ENCODE measurements at regions not wholly inside any gene's neighbourhood (a gene's known extent, or its start where the extent isn't known, plus 50 kb on each side); places are given as distances from the start of the nearest gene placed in this dataset.

DNA sequence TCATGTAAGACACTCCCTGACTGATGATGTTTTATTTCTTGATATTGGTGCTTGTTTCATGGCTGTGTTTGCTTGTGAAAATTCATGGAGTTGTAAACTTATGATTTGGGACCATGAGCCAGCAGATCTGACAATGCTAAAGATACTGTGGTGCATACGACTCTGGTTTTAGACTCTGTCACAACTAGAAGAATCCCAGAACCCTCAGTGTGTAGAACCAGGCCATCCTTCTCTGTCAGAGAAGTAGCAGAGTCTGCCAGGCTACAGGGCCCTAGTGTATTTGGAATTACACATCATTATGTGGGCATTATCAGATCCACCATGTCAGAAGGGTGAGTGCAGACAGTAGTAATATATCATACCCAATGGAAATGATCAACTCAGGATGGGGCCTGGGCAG lies 209.8 kb upstream of the POU2AF2 start:
- Mint-ChIP-seq H3K4me1 (ENCODE audit: unreplicated experiment) (no peaks in the 10 kb centered on the region), H3K36me3 (ENCODE audit: low read depth, unreplicated experiment) (no peaks in the 10 kb centered on the region), H3K27ac (ENCODE audit: unreplicated experiment) (no peak overlapping the region), H3K27me3 (ENCODE audit: unreplicated experiment) (peaks cover 2% of the 10 kb centered on the region), H3K4me3 (ENCODE audit: unreplicated experiment) (no peak overlapping the region), H3K9me3 (ENCODE audit: unreplicated experiment) (no peaks in the 10 kb centered on the region)
- TF ChIP-seq, protein P1, sequence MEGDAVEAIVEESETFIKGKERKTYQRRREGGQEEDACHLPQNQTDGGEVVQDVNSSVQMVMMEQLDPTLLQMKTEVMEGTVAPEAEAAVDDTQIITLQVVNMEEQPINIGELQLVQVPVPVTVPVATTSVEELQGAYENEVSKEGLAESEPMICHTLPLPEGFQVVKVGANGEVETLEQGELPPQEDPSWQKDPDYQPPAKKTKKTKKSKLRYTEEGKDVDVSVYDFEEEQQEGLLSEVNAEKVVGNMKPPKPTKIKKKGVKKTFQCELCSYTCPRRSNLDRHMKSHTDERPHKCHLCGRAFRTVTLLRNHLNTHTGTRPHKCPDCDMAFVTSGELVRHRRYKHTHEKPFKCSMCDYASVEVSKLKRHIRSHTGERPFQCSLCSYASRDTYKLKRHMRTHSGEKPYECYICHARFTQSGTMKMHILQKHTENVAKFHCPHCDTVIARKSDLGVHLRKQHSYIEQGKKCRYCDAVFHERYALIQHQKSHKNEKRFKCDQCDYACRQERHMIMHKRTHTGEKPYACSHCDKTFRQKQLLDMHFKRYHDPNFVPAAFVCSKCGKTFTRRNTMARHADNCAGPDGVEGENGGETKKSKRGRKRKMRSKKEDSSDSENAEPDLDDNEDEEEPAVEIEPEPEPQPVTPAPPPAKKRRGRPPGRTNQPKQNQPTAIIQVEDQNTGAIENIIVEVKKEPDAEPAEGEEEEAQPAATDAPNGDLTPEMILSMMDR (IDR thresholded peaks at IDR 0.05; ENCODE audit: unreplicated experiment): no peak
- no peak for DNase-seq (ENCODE audit: low spot score)

DNA sequence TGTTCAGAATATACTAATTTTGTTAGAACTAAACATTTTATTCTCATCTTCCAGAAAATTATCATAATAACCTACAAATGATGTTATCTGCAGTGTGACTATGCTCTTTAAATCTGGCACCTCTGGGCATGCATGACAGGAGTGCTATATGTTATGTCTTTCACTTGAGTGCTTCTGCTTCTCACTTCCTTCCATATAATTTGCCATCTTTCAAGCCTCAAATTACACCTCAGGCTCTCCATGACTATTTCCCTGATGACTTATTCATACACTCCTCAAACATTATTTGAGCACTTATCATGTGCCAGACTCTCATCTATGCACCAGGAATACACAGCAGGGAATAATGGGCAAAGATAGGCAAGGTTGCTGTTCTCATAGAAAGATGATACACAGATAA lies 219.3 kb upstream of the POU2AF2 start:
- no peak overlapping the region for H3K4me3 Mint-ChIP-seq (ENCODE audit: unreplicated experiment)
- DNase-seq (ENCODE audit: low spot score): no peak
- H3K4me1 Mint-ChIP-seq (ENCODE audit: unreplicated experiment): no peaks in the 10 kb centered on the region
- TF ChIP-seq, protein P1 (IDR thresholded peaks at IDR 0.05; ENCODE audit: unreplicated experiment): no peak
- no peak overlapping the region for H3K27ac Mint-ChIP-seq (ENCODE audit: unreplicated experiment)
- no peaks in the 10 kb centered on the region for H3K9me3 Mint-ChIP-seq (ENCODE audit: unreplicated experiment)
- H3K36me3 Mint-ChIP-seq (ENCODE audit: low read depth, unreplicated experiment): no peaks in the 10 kb centered on the region
- H3K27me3 Mint-ChIP-seq (ENCODE audit: unreplicated experiment): no peaks in the 10 kb centered on the region

DNA sequence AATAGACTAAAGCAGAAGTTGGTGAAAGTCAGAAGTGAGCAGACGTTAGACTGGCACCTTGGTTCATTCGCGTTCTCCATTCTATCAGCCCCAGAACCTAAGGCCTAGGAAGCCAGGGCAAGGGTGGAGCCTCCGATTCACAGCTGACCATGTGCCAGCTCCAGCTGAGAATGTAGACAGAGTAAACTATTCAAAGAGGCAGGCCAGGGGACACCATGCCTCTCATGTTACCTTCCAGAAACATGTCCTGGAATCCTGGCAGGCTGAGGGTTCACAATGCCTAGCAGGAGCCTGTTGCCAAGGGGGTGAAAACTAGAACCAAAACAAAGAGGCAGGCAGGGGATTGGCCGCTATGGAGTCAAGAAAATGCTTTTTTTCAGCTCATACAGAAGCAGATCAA lies 224.4 kb upstream of the POU2AF2 start:
- H3K27ac Mint-ChIP-seq (ENCODE audit: unreplicated experiment): no peak overlapping the region
- H3K4me3 Mint-ChIP-seq (ENCODE audit: unreplicated experiment): no peak overlapping the region
- H3K4me1 Mint-ChIP-seq (ENCODE audit: unreplicated experiment): no peaks in the 10 kb centered on the region
- no peaks in the 10 kb centered on the region for H3K9me3 Mint-ChIP-seq (ENCODE audit: unreplicated experiment)
- TF ChIP-seq, protein P1 (IDR thresholded peaks at IDR 0.05; ENCODE audit: unreplicated experiment): no peak
- DNase-seq (ENCODE audit: low spot score): no peak
- H3K36me3 Mint-ChIP-seq (ENCODE audit: low read depth, unreplicated experiment): no peaks in the 10 kb centered on the region
- H3K27me3 Mint-ChIP-seq (ENCODE audit: unreplicated experiment): peaks cover 3% of the 10 kb centered on the region

DNA sequence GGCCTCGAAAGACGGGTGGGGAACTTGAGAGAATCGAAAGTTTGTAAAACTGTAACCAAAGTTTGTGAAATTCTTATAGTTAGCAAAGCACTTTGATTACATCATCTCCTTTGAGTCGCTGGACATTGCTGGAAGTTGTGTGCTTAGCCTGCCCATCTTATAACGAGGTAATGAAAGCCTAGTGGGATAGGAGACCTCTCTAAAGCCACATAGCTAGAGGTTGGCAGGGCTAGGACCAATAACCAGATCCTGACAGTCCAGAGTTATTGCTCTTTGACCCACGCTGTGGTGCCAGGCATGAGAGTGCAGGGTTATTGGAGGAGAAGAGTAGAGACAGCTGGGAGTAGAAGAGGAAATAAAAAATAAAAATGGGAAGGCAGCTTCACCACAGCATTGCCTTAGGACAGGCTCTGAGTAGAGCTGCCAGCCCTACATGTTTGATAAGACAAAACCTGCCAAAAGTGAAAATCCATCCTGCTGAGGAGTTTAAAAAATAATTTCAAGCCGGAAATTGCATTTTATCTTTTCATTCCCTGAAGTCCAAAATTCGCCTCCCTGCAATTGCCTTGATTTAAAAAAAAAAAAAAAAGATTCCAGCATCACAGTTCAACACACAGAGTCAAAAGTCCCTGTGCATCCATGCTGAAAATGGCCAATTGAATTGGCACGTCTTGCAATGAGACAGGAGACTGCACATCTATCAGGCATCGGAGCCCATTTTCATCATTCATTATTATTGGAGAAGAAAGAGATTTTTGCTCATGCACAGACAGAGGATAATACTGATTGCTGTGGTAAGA lies 225.5 kb upstream of the POU2AF2 start:
- TF ChIP-seq, protein P1 (IDR thresholded peaks at IDR 0.05; ENCODE audit: unreplicated experiment): no peak
- H3K27ac Mint-ChIP-seq (ENCODE audit: unreplicated experiment): no peak overlapping the region
- H3K36me3 Mint-ChIP-seq (ENCODE audit: low read depth, unreplicated experiment): no peaks in the 10 kb centered on the region
- no peaks in the 10 kb centered on the region for H3K4me1 Mint-ChIP-seq (ENCODE audit: unreplicated experiment)
- H3K9me3 Mint-ChIP-seq (ENCODE audit: unreplicated experiment): no peaks in the 10 kb centered on the region
- DNase-seq (ENCODE audit: low spot score): no peak
- no peak overlapping the region for H3K4me3 Mint-ChIP-seq (ENCODE audit: unreplicated experiment)
- H3K27me3 Mint-ChIP-seq (ENCODE audit: unreplicated experiment): peaks cover 3% of the 10 kb centered on the region

DNA sequence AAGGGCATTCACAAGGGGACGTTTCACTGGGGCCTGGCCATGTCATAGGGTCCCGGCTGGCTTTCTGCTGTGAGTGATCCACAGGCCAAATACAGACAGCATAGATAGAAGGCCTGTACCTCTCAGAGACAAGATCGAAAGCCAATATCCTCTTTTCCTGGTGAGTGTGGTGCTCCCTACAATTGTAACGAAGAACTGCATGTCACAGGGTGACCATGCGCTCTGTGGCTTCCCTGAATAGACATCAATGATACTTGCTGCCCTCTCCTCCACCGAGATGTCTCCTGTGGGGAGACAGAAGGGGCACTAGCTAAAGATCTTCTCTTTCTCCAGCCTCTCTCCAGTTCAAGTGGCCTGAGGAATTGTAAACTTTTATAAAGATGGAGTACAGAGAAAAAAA lies 226.1 kb upstream of the POU2AF2 start:
- H3K4me1 Mint-ChIP-seq (ENCODE audit: unreplicated experiment): no peaks in the 10 kb centered on the region
- no peak for DNase-seq (ENCODE audit: low spot score)
- no peaks in the 10 kb centered on the region for H3K9me3 Mint-ChIP-seq (ENCODE audit: unreplicated experiment)
- H3K27ac Mint-ChIP-seq (ENCODE audit: unreplicated experiment): no peak overlapping the region
- no peak overlapping the region for H3K4me3 Mint-ChIP-seq (ENCODE audit: unreplicated experiment)
- TF ChIP-seq, protein P1 (IDR thresholded peaks at IDR 0.05; ENCODE audit: unreplicated experiment): no peak
- no peaks in the 10 kb centered on the region for H3K36me3 Mint-ChIP-seq (ENCODE audit: low read depth, unreplicated experiment)
- H3K27me3 Mint-ChIP-seq (ENCODE audit: unreplicated experiment): peaks cover 3% of the 10 kb centered on the region
